ENCODE measurements at regions not wholly inside any gene's neighbourhood (a gene's known extent, or its start where the extent isn't known, plus 50 kb on each side); places are given as distances from the start of the nearest gene placed in this dataset.
"Not testable (repeated sequence)": the region's sequence is repeated elsewhere in the genome, so short reads cannot be mapped to it uniquely, and the experiment has no call there.

DNA sequence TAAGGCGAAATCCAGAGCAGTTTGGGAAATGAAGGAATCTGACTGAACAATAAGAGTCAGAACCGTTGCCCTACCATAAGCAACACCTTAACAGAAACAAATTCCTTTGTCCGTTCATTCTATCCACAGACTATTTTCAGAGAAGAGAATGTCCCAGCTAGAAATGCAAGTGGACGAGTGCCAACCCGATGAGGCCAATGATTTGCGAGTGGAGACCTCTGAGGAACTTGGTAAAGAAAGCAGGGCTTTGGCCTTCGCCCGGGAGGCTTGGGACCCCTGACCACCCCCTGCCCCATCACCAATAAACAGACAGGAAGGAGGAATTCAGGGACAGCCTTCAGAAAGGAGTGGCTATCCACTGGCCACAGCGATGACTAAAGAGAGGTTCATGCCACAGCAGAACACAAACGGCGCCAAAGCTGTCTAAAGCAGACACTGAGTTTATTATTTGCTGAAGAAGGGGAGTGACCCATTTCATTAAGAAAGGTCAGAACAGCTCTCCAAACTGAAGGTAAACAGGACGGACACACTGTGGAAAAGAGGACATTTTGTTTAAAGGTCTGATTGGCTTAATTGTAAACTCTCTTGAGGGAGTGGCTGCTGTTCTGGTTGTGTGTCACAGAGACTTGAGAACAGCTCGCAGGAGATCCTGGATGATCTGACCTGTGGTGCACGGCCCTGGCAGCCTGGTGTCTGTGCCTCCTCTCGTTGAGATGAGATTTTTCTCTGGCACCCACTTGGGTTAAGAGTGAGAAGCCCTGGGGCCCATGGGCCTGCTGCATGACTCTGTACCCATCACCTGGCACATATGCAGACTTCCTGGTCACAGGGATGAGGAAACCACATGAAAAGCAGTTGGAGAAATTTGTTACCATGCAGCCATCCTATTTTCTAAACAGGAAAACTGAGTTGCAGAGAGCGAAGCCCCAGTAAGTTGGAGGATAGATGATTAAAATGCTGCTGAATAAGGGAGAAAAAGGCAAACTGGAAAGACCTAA is 142.0 kb upstream of the PZP start:
- intact Hi-C loops (cut with DNase I), result no loop called here
- ATAC-seq (no peak), DNase-seq (ENCODE audit: missing footprints) (no peak)

DNA sequence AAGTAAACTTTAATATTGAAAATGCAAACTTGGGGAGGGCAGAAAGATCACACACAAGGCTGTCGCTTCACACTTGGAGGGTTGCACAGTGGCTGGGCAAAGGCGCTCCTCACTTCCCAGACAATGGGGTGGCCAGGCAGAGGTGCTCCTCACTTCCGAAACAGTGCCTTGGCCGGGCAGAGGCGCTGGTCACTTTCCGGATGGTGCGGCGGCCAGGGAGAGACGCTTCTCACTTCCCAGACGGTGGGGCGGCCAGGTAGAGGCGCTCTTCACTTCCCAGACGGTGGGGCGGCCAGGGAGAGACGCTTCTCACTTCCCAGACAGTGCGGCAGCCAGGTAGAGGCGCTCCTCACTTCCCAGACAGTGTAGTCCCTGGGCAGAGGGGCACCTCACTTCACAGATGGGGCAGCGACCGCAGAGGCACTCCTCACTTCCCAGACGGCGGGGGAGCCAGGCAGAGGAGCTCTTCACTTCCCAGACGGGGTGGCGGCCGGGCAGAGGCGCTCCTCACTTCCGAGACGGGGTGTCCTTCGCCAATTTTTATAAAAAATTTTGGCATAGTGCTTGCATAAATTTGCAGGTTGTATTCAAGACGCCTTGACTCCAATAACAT is 140.8 kb upstream of the PZP start:
- intact Hi-C loops (cut with DNase I), result no loop called here
- no peak for ATAC-seq
- no peak for DNase-seq (ENCODE audit: missing footprints)

DNA sequence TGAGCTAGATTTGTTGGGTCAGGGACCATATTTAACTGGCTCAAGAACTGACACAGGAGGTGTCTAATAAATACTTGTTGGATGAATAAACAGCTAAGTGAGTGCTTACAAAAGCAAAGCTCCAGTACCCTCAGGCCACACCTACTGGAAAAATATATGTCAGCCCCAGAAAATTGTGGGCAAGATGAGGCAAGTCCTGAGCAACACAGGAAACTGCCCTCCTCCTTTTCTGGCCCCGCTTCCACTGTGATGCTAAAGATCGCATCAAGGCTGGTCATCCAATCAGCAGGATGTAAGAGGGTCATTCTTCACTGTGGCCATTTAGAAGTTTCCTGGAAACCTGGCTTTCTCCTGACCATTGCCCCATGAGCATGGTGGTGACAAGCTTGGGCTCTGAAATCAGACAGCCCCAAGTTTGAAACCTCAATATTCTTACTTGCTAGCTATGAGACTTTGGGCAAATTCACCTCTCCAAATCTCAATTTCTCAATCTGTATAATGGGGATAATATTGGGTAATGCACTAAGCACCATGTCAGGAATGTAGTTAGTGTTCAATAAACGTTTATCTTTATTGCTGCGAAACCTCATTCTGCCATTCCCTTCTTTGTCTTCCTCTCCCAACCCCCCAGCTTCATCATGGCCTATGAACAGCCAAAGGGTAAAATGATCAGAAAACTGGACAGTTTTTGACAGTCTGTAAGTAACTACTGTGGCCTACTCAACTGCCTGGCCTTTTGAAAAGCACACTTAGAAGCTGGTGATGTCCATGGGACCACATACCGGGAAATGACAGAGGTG is 139.3 kb upstream of the PZP start:
- no peak for DNase-seq (ENCODE audit: missing footprints)

DNA sequence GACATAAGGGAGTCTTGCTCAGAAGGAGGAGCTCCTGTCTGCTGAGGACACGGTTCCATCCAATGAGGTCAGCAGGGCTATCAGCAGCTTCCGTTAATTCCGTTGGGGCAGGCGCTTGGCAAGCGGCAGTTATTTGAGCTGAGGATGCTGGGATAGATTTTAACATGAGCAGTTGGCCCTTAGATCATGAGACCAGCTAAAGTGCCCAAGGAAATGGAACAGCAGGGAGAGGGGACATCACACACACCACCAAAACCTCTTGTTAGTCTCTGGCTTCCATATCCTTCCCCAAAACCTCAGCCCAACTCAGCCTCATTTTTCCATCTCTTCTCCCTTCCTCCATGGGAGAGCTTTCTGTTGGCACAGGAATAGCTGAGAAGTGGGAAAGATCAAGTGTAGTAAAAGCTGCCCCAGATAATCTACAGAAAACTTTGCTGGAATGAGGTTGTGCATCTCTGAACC is 138.7 kb upstream of the PZP start:
- DNase-seq (ENCODE audit: missing footprints) (no peak), ATAC-seq (peak; percentile 50)
- intact Hi-C loops (cut with DNase I), result no loop called here

More for the DNA sequence above, 139.3 kb upstream of the PZP start:
- ATAC-seq, result no peak
- intact Hi-C loops (cut with DNase I), result no loop called here

DNA sequence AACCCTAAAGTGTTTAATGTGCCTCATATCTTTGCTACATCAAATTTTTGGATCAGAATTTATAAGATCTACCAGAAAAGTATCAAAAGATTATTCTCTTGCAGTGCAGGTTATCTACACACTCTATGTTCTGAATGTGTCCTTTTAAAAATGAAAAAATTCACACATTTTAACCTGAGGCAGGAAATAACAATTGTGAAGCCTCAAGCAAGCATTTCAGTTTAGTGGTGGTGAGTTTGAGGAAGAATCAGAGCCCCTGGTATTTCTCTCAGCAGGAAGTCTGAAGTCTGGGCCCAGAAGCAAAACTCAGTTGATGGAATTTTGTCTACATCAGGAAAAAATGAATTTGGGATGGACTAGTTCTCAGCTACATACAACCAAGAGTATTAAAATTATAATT is 137.0 kb upstream of the PZP start:
- DNase-seq (ENCODE audit: missing footprints) (no peak), ATAC-seq (no peak)
- intact Hi-C loops (cut with DNase I), result no loop called here

DNA sequence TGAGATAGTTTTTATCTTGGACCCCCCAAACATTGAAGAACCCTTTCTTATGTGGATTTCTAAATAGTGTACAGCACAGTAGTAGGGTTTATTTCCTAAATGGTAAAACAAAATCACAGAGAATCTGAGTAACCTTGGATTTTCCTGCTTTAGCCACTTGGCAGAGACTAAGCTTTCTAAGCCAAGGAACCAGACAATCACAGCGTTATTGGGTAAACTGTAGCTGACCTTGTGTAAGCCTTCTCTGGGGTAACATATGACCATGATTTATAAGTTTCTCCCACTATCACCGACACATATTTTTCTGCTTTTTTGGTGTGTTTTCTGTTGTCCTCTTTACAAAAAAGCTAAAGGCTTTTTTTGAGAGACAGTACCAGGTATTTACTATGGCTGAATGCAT is 136.3 kb upstream of the PZP start:
- DNase-seq (ENCODE audit: missing footprints) (no peak), ATAC-seq (no peak)
- intact Hi-C loops (cut with DNase I), result no loop called here

DNA sequence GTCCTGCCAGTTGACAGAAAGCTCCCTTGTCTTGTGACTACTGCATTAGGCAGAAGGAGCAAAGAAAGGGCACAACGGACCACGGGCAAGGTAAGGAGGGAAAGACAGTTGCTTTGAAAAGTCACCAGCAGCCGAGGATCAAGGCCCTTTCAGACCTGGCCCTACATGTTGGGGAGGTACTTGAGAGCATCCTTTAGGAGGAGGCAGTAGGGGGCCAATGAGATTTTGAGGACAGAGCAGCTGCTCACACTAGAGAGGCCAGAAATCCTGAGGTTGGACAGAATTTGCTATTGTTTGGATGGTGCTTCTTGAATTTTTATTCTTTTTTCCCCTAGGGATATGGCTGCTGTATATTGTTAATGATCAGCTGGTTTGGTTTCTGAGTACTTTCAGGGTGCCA is 135.5 kb upstream of the PZP start:
- ATAC-seq (no peak), DNase-seq (ENCODE audit: missing footprints) (no peak)
- intact Hi-C loops (cut with DNase I), result no loop called here

DNA sequence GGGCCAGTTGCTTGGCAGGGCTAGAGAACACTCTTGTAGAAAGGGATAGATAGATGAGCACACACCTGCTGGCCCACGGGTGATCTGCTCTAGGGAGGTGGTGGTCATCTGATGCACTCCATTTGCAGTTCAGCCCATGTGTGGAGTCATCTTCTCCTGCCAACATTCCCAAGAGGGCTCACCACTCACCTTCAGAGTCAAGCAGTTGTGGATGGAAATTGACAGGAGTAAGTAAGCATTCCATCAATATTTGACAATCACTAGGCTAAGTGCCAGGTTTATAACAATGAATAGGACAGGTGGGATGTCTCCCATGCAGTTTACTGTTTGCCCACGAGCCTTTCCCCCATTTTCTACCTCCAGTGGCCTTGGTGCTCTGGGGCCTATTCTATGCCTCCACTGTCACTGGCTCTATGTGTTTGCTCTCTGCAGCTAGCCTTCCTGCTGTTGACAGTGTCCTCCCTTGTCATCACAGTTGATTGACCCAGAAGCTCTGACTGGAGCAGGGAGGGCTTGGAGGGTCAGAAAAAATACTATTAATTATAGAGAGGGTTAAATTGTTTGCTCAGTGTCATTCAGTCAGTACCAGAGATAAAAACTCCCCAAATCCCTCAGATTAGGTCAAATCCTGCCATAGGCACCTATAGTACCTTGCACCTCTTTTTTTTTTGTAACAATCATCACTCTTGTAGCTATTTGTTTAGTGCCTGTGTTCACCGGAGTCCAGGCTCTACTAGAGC is 134.6 kb upstream of the PZP start:
- DNase-seq (ENCODE audit: missing footprints) (no peak), ATAC-seq (no peak)
- intact Hi-C loops (cut with DNase I), result no loop called here

DNA sequence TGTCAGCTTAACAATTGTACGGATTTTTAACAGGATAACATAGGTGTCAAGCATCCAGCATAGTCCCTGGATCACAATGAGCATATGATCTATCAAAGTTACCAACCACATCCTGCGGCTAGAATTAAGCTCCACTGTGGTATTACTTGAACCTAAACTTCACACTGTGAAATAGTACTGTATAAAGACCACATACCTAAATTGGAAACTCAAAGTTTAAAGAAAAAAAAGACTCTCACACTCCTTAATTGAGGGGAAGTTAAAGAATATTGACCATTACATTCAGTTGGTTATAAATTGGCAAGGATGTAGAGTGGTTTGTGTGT is 133.0 kb upstream of the PZP start:
- intact Hi-C loops (cut with DNase I), result no loop called here
- ATAC-seq (no peak), DNase-seq (ENCODE audit: missing footprints) (no peak)

DNA sequence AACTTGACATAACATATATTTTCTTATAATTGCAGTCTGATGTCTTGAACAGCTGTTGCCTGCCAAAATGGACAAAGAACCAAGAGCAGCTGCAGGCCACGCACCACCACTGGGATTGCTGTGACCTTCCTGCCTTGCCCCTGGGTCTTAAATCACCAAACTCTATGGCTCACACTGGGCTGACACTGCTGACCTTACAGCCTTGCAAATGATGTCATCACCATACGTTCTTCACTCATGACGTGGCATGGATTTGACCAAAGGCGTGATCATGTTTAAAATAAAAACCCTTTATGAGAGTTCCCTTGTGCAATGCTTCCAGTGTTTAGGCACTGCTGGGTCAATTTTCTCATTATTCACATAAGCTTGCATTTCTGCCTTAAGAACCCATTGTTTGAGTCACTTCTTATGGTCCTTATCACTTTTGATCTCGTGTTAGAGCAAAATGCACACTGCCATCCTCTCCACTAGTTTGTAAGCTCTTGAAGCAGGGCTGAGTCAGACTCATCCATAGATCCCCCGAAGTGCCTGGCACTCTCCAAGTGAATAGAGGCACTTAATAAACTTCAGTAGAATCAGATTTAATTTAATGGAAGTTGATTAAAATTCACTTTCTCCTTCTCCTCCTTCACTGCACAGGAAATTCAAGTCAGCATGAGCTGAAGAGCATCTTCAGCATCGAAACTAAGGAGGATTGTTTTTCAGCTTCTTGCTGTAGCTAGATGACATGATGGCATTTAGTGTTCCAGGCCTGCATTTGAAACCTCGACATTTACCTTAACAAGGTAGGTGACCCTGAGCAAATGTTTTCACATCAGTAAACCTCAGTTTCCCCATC is 132.4 kb upstream of the PZP start:
- intact Hi-C loops (cut with DNase I), result no loop called here
- ATAC-seq (no peak), DNase-seq (ENCODE audit: missing footprints) (no peak)

DNA sequence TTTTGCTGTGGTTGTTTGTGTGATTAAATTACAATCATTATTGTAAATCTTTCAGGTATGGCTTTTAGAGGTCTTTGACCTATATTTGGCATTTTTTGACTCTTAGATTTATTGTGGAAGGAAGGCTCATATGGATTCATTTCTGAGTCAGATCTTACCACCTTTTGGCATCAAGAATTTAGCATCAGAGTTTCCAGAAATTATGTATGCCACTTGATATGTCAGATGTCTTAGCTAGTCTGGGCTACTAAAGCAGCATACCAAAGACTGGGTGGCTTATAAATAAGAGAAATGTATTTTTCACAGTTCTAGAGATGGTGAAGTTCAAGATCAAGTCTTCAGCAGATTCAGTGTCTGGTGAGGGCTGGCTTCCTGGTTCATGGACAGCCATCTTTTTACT is 129.5 kb upstream of the PZP start:
- DNase-seq (ENCODE audit: missing footprints), result no peak
- no peak for ATAC-seq
- intact Hi-C loops (cut with DNase I), result loop anchor here (10.0 kb wide), 1 partner anchor 367 kb away; no protein-coding TSS in a partner anchor

DNA sequence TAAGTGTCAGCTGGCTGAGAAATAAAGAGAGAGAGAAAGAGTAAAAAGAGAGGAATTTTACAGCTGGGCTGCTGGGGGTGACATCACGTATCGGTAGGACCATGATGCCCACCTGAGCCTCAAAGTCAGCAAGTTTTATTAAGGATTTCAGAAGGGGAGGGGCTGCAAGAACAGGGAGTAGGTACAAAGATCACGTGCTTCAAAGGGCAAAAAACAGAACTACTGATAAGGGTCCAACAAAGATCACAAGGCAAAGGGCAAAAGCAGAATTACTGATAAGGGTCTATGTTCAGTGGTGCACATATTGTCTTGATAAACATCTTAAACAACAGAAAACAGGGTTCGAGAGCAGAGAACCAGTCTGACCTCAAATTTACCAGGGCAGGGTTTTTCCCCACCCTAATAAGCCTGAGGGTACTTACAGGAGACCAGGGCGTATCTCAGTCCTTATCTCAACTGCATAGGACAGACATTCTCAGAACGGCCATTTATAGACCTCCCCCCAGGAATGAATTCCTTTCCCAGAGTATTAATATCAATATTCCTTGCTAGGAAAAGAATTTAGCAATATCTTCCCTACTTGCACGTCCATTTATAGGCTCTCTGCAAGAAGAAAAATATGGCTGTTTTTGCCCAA is 128.3 kb upstream of the PZP start:
- ATAC-seq; DNase-seq (ENCODE audit: missing footprints): not testable (repeated sequence)
- intact Hi-C loops (cut with DNase I), result loop anchor here (10.0 kb wide), 1 partner anchor 368 kb away; no protein-coding TSS in a partner anchor

DNA sequence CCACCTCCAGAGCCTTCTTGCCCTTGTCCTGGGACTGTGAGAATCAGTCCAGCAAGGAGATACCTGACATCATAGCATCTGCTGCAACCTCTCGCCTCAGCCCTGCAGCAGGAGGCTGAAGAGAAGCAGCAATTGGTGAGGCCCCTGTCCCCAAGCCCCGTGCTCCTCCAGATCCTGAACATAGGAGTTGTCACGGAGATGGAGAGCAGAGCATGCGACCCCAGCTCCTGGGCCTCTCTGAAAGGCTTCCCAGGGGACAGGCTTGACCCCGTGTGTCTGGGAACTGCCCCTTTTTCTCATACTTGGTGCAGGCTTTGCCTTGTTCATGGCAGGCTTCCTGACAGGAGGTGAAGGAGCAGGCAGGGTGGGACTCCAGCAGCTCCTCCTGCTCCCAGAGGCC is 127.7 kb upstream of the PZP start:
- DNase-seq (ENCODE audit: missing footprints) (no peak), ATAC-seq (no peak)
- intact Hi-C loops (cut with DNase I), result loop anchor here (10.0 kb wide), 1 partner anchor 369 kb away; no protein-coding TSS in a partner anchor

DNA sequence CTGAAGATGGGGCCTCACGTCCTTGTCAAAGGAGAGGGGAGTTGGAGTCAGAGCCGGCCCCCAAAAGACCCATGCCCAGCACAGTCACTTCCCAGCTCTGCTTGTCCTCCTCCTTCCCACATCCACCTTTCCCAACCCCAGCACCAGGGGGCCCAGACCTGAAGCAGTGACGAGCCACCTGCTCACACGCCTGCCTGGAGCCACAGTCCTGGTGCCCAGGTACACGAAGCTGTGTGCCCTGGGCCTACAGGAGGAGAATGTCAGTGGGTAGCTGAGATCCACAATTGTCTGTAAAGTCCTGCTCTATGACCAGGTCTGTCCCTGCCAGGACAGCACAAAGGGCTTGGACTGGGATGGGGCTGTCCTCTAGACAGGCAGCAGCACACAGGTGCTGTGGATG is 126.8 kb upstream of the PZP start:
- ATAC-seq (no peak), DNase-seq (ENCODE audit: missing footprints) (no peak)
- intact Hi-C loops (cut with DNase I), result loop anchor here (10.0 kb wide), 1 partner anchor 370 kb away; no protein-coding TSS in a partner anchor

DNA sequence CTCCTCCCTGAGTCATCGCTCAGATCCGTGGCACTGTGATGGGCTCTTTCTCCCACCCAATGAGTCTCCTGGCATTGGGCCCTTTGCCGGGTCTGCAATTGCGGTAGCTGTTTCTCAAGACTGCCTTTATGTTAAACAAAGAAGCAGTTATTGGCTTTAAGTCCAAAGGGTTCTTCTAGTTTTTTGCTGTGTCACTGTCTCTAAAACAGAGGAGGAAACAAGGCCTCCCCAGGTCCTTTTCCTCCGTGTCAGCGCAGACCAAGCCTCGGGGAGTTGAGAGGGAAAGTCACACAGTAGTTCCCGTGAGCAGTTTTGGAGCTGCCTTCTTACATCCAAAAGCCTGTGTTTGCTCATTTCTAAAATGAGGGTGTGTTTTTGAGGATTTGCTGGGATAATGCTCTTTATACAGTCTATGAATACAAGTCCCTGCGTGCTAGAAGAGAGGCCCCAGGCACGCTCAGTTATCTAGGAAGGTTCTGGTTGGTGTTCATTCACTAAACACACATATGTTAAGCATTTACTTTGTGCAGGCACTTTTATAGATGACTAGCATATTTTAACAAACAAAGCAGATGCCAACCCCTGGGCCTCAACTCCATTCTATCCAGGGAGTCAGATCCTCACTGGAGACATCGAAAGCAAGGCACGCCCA is 126.0 kb upstream of the PZP start:
- ATAC-seq, result no peak
- intact Hi-C loops (cut with DNase I), result loop anchor here (10.0 kb wide), 1 partner anchor 371 kb away; no protein-coding TSS in a partner anchor
- no peak for DNase-seq (ENCODE audit: missing footprints)

DNA sequence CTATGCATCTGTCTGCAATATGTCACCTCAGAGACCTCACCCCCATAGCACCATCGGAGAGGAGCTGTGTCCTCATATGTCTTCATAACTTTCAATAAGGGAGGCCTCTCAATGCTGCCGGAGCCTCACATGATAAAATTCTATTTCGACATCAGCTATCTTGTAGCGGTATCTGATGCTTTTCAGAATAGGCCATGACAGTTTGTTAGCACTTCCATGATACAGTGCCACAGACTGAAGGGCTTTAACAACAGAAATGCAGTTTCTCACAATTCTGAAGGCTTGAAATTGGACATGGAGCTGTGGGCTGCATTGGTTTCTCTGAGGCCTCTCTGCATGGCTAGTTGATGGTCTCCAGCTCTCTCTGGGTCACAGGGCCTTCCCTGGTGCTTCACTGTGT is 125.0 kb upstream of the PZP start:
- no peak for ATAC-seq
- DNase-seq (ENCODE audit: missing footprints), result no peak
- intact Hi-C loops (cut with DNase I), result loop anchor here (10.0 kb wide), 1 partner anchor 372 kb away; no protein-coding TSS in a partner anchor

DNA sequence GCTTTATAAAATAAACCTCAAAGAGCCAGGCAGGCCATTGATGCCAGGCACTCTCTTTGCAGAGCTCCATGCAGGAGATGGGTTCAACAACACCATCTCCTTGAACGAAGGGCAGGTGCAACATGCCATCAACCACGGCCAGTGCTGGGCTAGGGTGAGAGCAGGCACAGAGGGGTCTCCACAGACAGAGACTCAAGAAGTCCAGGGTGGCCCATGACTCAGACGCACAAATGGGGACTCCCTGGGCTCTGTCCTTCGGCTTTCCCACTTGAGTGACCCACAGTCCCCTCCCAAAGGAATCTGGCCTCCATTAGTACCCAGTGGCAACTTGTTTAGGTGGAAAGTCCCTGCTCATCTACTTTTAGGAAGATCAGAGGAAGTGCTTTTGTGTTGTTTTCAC is 124.4 kb upstream of the PZP start:
- no peak for ATAC-seq
- DNase-seq (ENCODE audit: missing footprints), result no peak
- intact Hi-C loops (cut with DNase I), result loop anchor here (10.0 kb wide), 1 partner anchor 372 kb away; no protein-coding TSS in a partner anchor

All from Right ventricle myocardium inferior (tissue), 1 donor.